A673 (cell line): ENCODE measurements at regions not wholly inside any gene's neighbourhood (a gene's known extent, or its start where the extent isn't known, plus 50 kb on each side); places are given as distances from the start of the nearest gene placed in this dataset.

Source experiments
- BruUV-seq: library from RNA; stranded (reverse); fragments of 400-500 nt; replicated peaks from 2 replicates; lab custom pipeline; 2021; lab: Mats Ljungman, UMichigan
- CTCF ChIA-PET: fragments of 300-600 bp; sonication (Branson Sonifier 250); formaldehyde crosslinking; loops from one replicate; lab custom pipeline; 2022; ENCODE audit warnings: antibody characterized with exemption; lab: Charles Lee
- POLR2A ChIA-PET: fragments of 300-600 bp; sonication (Branson Sonifier 250); formaldehyde crosslinking; loops from one replicate; lab custom pipeline; 2022; ENCODE audit warnings: antibody characterized with exemption; ENCODE audit not compliant: low non-redundant PET; lab: Charles Lee
- DNase-seq: peaks from one replicate; pipeline ENCODE4 v3.0.0-alpha.2; 2015; ENCODE audit warnings: low spot score
- H3K27ac ChIP-seq: fragments of 200-600 bp; sonication (generic); 2 replicates; pipeline ENCODE4 v1.5.1; 2016; ENCODE audit warnings: mixed run types, low read depth, mild to moderate bottlenecking, mixed read lengths, antibody characterized with exemption, low read length; ENCODE audit not compliant: poor library complexity, severe bottlenecking
- H3K27me3 ChIP-seq: fragments of 200-600 bp; sonication (generic); replicated peaks from 2 replicates; pipeline ENCODE4 v1.6.1; 2017; ENCODE audit warnings: mixed run types, low read depth, mild to moderate bottlenecking, mixed read lengths, antibody characterized with exemption, low read length; ENCODE audit not compliant: insufficient read depth, poor library complexity
- H3K36me3 ChIP-seq: fragments of 200-600 bp; sonication (generic); 2 replicates; pipeline ENCODE4 v1.6.1; 2016; ENCODE audit warnings: mixed run types, mild to moderate bottlenecking, mixed read lengths, antibody characterized with exemption, low read length; ENCODE audit not compliant: insufficient read depth, poor library complexity, severe bottlenecking
- H3K4me1 ChIP-seq: fragments of 200-600 bp; sonication (generic); 2 replicates; pipeline ENCODE4 v1.6.1; 2017; ENCODE audit warnings: mixed run types, mild to moderate bottlenecking, mixed read lengths, antibody characterized with exemption, low read length; ENCODE audit not compliant: insufficient read depth, poor library complexity, severe bottlenecking
- H3K4me3 ChIP-seq: fragments of 200-600 bp; sonication (generic); 2 replicates; pipeline ENCODE4 v1.5.1; 2016; ENCODE audit warnings: low read depth, mixed run types, mild to moderate bottlenecking, mixed read lengths, low read length; ENCODE audit not compliant: poor library complexity, severe bottlenecking
- H3K9me3 ChIP-seq: fragments of 200-600 bp; sonication (generic); 2 replicates; pipeline ENCODE4 v1.6.1; 2016; ENCODE audit warnings: mixed run types, low read depth, mild to moderate bottlenecking, mixed read lengths, antibody characterized with exemption, low read length; ENCODE audit not compliant: poor library complexity, severe bottlenecking
- CTCF ChIP-seq: fragments of 300-800, 200-600 bp; sonication (generic); conservative IDR thresholded peaks from 2 replicates; pipeline ENCODE4 v1.5.1; 2017; ENCODE audit warnings: low read depth, mild to moderate bottlenecking, antibody characterized with exemption, low read length, moderate library complexity, mixed read lengths
- EZH2 ChIP-seq: fragments of 200-600 bp; sonication (generic); IDR thresholded peaks from 2 replicates; pipeline ENCODE4 v1.6.1; 2017; ENCODE audit warnings: borderline replicate concordance, low read depth, mild to moderate bottlenecking, mixed read lengths, antibody characterized with exemption, low read length; ENCODE audit not compliant: poor library complexity, severe bottlenecking
- intact Hi-C: fragments of 100-400 bp; cut with micrococcal nuclease; formaldehyde crosslinking; loops from one replicate; pipeline ENCODE4 v1.10.0; 2022; ENCODE audit not compliant: unreplicated experiment

GRCh38 chr3:158912188-158912587, 110.3 kb downstream of the MFSD1 start:
- Histone ChIP-seq H3K9me3 (no peaks in the 10 kb centered on the region), H3K4me3 (no peak overlapping the region), H3K27ac (no peak overlapping the region), H3K36me3 (no peaks in the 10 kb centered on the region), H3K27me3 (peaks cover 5% of the 10 kb centered on the region), H3K4me1 (no peaks in the 10 kb centered on the region)
- intact Hi-C loops, result no loop called here
- no peak for TF ChIP-seq EZH2
- TF ChIP-seq CTCF, result peak; percentile 42; the same call in 1 of the 2 replicates
- peak; percentile 15 for DNase-seq
- BruUV-seq, result no TSS peak
- POLR2A ChIA-PET, result no interaction called here
- CTCF ChIA-PET, result no interaction called here

GRCh38 chr3:158912621-158913020, 110.8 kb downstream of the MFSD1 start:
- H3K4me3 ChIP-seq, result no peak overlapping the region
- no peak for TF ChIP-seq CTCF
- H3K27me3 ChIP-seq, result peaks cover 5% of the 10 kb centered on the region
- BruUV-seq, result no TSS peak
- DNase-seq, result no peak
- CTCF ChIA-PET, result no interaction called here
- no peak overlapping the region for H3K27ac ChIP-seq
- POLR2A ChIA-PET, result no interaction called here
- intact Hi-C loops, result no loop called here
- H3K9me3 ChIP-seq, result no peaks in the 10 kb centered on the region
- no peaks in the 10 kb centered on the region for H3K36me3 ChIP-seq
- no peaks in the 10 kb centered on the region for H3K4me1 ChIP-seq

GRCh38 chr3:158916111-158916510, 114.3 kb downstream of the MFSD1 start:
- H3K27me3 ChIP-seq, result peaks cover 5% of the 10 kb centered on the region
- no peaks in the 10 kb centered on the region for H3K36me3 ChIP-seq
- no peak for TF ChIP-seq EZH2
- TF ChIP-seq CTCF, result no peak
- H3K4me1 ChIP-seq, result no peaks in the 10 kb centered on the region
- ChIA-PET CTCF (no interaction called here), POLR2A (no interaction called here)
- intact Hi-C loops, result no loop called here
- H3K27ac ChIP-seq, result no peak overlapping the region
- no peak overlapping the region for H3K4me3 ChIP-seq
- no peak for DNase-seq
- no TSS peak for BruUV-seq
- no peaks in the 10 kb centered on the region for H3K9me3 ChIP-seq
